Posterior cingulate gyrus (tissue), 11 donors: ENCODE measurements at regions not wholly inside any gene's neighbourhood (a gene's known extent, or its start where the extent isn't known, plus 50 kb on each side); places are given as distances from the start of the nearest gene placed in this dataset.
A peak's percentile ranks its signal among the peaks of the same experiment; 100 is the strongest.

Source experiments
- DNase-seq, 10 donors: peaks; one replicate each; pipeline versions ENCODE4 v3.0.0 to v3.0.0-alpha.2; 2020 to 2021; ENCODE audit warnings: mixed read lengths in 3 of 10
- intact Hi-C: fragments of 100-400 bp; cut with DNase I; formaldehyde crosslinking; loops from one replicate; pipeline ENCODE4 v1.15.1; 2023

- intact Hi-C loops: no loop called here
- DNase-seq: no peak
These were observed 187.5 kb upstream of the CTNNB1 start for GRCh38 chr3:41011854-41012253.

- intact Hi-C loops: no loop called here
- no peak for DNase-seq
These were observed 180.4 kb upstream of the CTNNB1 start for GRCh38 chr3:41018855-41019254.

- no peak for DNase-seq
- intact Hi-C loops: no loop called here
These were observed 175.1 kb upstream of the CTNNB1 start for GRCh38 chr3:41024031-41024836.

DNA sequence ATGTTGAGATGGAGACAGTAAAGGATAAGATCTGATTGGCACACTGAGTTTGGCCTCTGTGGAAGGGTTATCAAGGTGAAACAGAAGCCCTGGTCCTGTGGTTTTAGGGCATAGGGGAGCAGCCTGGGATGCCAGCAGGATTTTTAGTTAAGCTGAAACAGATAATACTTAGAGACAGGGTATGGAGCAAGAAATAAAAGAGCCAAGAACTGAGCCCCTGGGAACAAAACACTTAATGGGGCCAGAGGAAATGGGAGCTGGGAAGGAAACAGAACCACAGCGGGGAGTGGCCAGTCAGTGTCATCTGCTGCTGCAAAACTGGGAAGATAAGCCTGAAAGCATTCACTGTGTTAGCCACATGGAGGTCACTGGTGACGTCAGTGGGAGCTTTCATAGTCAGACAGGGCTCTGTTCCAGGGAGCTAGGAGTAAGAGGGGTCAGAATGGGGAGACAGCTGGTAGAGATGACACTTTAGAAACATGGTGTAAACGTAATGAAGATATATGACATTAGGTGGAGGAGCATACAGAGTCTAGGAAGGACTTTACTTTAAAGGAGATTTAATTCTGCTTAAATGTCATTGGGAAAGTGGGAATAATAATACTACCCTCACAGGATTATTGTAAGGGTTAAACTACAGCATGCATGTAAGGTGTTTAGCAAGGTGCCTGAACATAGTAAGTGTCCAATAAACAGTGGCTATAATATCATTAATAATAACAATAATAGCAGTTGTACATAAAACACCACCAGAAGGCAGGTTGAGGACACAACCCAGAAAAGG is 172.7 kb upstream of the CTNNB1 start:
- DNase-seq: peak in 5 of 10 donors; percentile 14 to 84 (median 22)
- intact Hi-C loops: loop anchor here (5.0 kb wide), 1 partner anchor 831 kb away; no protein-coding TSS in a partner anchor

- intact Hi-C loops: loop anchor here (5.0 kb wide), 1 partner anchor 828 kb away; no protein-coding TSS in a partner anchor
- DNase-seq: no peak
These were observed 169.9 kb upstream of the CTNNB1 start for GRCh38 chr3:41029356-41029755.

GRCh38 chr3:41030220-41030619 is 169.1 kb upstream of the CTNNB1 start:
- DNase-seq: no peak
- intact Hi-C loops: no loop called here

DNA sequence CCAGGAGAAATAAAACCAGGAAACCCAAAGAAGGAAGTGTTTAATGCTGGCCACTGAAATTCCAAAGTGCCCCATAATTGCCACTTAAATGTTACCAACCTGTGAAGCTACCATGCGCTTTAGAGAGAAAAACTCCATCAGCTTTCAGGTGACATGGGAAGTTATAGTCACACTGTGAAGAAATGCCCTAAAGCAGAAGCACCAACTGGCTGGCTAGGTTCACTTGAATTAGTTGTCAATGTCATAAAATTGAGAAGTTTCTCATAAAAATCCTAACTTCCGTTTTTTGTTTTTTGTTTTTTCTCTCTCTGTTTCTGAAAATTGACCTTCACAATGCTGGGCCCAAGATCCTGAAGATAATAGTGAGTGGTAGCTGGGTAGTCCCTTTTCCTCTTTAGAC is 167.9 kb upstream of the CTNNB1 start:
- DNase-seq: no peak
- intact Hi-C loops: no loop called here

- intact Hi-C loops: no loop called here
- no peak for DNase-seq
These were observed 165.3 kb upstream of the CTNNB1 start for GRCh38 chr3:41033956-41034519.

GRCh38 chr3:41035456-41036022 is 163.8 kb upstream of the CTNNB1 start:
- DNase-seq: no peak
- intact Hi-C loops: no loop called here

DNA sequence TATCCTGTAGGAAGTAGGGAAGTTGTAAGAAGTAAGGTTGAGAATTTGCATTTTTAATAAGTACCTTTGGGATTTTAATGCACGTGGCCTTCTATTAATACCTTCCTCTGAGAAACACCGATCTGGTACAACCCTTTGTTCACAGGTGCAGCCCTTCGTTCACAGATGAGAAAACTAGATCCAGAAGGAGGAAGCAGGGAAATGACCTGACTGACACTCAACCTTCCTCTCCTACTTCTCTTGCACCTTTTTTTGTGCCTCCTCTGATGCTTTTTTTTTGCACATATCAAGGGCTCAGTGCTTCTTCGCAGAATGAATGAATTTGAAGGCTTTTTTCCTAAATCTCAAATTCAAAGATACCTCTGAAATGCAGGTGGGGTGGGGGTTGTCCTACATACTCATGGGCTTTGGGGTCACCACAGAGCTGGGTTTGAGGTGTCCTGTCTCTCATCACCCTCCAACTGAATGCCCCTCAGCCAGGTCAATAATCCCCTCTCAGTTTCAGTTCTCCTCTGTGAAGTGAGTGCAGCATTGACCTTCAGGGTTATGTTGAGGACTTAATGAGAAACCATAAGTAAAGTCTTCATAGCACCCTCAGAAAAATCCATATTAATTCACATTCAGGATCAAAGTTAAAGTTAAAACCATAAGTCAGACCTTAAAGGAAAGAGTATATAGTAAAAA is 161.5 kb upstream of the CTNNB1 start:
- DNase-seq: no peak
- intact Hi-C loops: no loop called here

- intact Hi-C loops: no loop called here
- DNase-seq: no peak
These were observed 159.0 kb upstream of the CTNNB1 start for GRCh38 chr3:41040256-41040655.

DNA sequence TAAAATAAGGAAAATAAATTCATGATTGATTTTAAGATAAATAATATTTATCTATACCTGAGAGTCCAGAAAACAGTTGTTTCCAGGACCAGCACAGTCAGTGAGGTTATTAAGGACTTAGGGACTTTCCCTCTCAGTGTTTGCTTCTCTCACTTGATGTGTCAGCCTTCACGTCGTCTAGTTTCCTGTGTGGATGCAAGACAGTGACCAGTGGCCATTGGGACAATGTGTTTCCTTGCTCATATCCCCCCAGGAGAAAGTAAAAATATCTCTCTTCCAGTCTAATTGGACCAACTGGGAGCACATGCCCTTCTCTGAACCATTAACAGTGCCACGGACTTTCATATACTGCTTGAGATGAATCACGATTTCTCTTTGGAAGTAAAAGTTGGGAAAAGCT is 157.8 kb upstream of the CTNNB1 start:
- intact Hi-C loops: no loop called here
- DNase-seq: no peak

DNA sequence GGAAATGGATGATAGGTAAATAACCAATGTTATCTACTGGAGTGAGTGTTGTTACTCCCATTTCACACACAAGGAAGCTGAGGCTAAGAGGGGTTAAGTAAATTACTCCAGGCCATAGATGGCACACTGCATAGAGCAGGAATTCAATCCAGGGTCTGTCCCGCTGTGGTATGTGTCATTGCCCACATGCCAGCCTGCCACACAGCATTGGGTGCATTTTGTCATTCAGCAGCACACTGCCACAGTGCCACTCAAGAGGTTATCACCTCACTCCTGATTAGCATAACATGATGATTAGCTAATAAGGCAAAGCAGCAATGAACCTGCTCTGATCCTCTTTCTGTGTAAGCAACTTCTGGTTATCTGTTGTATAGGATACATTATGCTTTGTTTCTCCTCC is 157.4 kb upstream of the CTNNB1 start:
- no peak for DNase-seq
- intact Hi-C loops: no loop called here

- no peak for DNase-seq
- intact Hi-C loops: no loop called here
These were observed 154.8 kb upstream of the CTNNB1 start for GRCh38 chr3:41044523-41044922.

- intact Hi-C loops: no loop called here
- no peak for DNase-seq
These were observed 153.8 kb upstream of the CTNNB1 start for GRCh38 chr3:41045491-41045890.

DNA sequence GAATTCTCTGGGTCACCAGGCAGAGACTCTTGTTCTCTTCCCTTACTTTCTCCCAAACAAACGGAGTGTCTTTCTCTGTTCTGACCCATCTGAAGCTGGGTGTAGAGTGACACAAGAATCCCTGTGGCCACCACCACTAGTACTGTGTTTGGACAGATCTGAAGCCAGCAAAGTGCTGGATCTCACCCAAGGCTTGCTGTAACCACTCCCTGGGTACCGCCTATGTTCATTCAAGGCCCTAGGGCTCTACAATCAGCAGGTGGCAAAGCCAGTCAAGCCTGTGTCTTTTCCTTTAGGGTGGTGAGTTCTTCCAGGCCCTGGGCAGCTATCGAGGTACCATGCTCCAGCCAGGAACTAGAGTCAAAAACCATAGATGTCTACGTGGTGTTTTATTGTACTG is 149.2 kb upstream of the CTNNB1 start:
- no peak for DNase-seq
- intact Hi-C loops: no loop called here

DNA sequence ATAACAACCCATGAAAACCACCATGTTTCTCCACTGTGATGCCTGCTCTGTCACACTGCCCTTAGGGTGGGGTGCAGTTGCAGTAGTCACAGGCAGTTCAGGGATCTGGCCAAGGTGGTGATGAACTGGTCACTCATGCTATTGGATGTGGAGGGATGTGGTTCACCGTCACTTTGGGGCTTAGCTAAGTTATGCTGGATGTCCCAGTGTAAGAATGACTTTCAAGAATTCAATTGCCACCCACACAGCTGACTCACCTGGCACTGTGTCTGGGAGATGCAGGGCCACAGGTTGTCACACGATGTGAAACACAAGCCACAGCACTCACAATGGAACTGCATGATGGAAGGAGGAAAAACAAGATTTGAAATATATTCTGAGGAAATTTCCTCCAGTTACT is 146.1 kb upstream of the CTNNB1 start:
- intact Hi-C loops: no loop called here
- DNase-seq: no peak

DNA sequence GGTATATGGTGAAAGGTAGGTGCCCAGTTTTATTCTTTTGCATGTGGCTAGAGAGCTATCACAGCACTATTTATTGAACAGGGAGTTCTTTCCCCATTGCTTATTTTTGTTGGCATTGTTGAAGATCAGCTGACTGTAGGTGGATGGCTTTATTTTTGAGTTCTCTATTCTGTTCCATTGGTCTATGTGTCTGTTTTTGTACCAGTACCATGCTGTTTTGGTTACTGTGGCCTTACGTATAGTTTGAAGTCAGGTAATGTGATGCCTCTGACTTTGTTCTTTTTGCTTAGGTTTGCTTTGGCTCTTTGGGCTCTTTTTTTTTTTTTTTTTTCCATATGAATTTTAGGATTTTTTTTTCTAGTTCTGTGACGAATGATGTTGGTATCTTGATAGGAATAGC is 139.2 kb upstream of the CTNNB1 start:
- no peak for DNase-seq
- intact Hi-C loops: no loop called here

DNA sequence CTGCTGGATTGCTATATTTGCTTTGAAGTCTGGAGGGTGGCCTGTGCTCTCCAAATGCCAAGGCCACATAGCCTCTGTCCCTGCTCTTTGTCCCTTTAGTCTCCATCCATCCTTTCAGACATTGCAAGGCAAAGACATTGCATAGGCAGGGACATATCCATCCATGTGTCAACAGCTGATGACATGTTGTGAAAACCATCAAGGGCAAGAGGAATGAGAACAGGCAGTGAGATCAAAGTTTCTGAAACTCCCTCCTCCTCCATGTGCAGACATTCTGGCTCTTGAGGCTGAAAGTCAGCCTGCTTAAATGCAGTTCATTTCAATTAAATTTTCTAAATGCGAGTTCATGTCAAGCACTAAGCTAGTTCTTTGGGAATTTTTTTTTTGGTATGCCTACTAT is 135.2 kb upstream of the CTNNB1 start:
- intact Hi-C loops: no loop called here
- DNase-seq: no peak

DNA sequence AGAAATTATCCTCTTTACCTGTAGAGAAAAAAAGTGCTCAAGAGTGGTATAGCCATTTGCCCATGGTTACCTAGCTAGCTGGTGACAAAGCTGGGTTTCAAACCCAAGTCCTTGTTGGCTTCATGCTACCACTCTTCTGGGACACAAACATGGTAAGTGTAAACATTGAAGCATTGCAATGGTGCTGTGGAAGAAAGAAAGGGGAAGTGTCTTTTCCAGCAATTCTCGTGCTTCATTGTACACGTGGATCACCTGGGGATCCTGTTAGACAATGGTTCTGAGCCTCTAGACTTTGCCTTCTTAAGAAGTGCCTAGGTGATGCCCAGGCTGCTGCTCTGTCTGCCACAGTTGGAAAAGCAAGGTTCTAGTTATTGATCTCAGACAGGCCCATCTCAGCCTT is 134.8 kb upstream of the CTNNB1 start:
- intact Hi-C loops: no loop called here
- no peak for DNase-seq

DNA sequence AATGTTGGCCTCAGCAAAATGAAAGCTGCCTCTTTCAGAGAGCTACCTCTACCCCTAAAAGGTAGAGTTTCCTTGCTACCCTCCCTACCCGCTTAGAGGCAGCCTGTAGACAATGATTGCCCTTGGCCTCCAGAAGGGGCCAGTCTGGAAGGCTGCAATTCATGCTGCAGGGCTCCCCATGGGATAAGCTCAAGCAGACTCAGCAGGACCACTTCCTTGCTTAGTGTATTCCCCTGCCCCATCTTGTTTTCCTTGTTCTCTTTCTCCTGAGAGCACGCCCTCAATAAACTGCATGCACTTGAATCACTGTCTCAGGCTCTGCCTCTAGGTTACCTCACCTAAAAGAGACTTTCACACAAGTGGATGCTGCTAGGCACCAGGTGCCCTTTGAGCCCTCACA is 134.0 kb upstream of the CTNNB1 start:
- no peak for DNase-seq
- intact Hi-C loops: no loop called here
